NOMO-1 treated with DMSO at 0.1 percent for 48 hours (cell line): ENCODE measurements at regions not wholly inside any gene's neighbourhood (a gene's known extent, or its start where the extent isn't known, plus 50 kb on each side); places are given as distances from the start of the nearest gene placed in this dataset.
"Not testable (repeated sequence)": the region's sequence is repeated elsewhere in the genome, so short reads cannot be mapped to it uniquely, and the experiment has no call there.

Experiments
- DNase-seq: peaks from one replicate; lab custom pipeline; 2025; ENCODE audit not compliant: unreplicated experiment; lab: John Stamatoyannopoulos, UW

- DNase-seq: no peak
These were observed 99.6 kb downstream of the RPLP1 start for GRCh38 chr15:69552057-69552815.

- no peak for DNase-seq
These were observed 101.1 kb downstream of the RPLP1 start for GRCh38 chr15:69553686-69554085.

- no peak for DNase-seq
These were observed 101.8 kb downstream of the RPLP1 start for GRCh38 chr15:69554279-69554961.

- DNase-seq: no peak
These were observed 102.5 kb downstream of the RPLP1 start for GRCh38 chr15:69555080-69555479.

- DNase-seq: no peak
These were observed 103.7 kb downstream of the RPLP1 start for GRCh38 chr15:69556344-69556743.

- DNase-seq: peak; percentile 23
These were observed 104.5 kb downstream of the RPLP1 start for GRCh38 chr15:69557020-69557706.

- DNase-seq: no peak
These were observed 105.2 kb downstream of the RPLP1 start for GRCh38 chr15:69557707-69558409.

- DNase-seq: no peak
These were observed 107.0 kb downstream of the RPLP1 start for GRCh38 chr15:69559440-69560190.

- no peak for DNase-seq
These were observed 108.6 kb downstream of the RPLP1 start for GRCh38 chr15:69561071-69561784.

- DNase-seq: no peak
These were observed 109.5 kb downstream of the RPLP1 start for GRCh38 chr15:69562116-69562515.

- DNase-seq: no peak
These were observed 109.9 kb downstream of the RPLP1 start for GRCh38 chr15:69562564-69562963.

GRCh38 chr15:69565066-69565655, 112.5 kb downstream of the RPLP1 start:
- DNase-seq: no peak

- not testable (repeated sequence) for DNase-seq
These were observed 114.7 kb downstream of the RPLP1 start for GRCh38 chr15:69567238-69567760.

GRCh38 chr15:69568173-69569009, 115.8 kb downstream of the RPLP1 start:
- DNase-seq: no peak

- no peak for DNase-seq
These were observed 117.8 kb downstream of the RPLP1 start for GRCh38 chr15:69570454-69570853.

- DNase-seq: no peak
These were observed 118.4 kb downstream of the RPLP1 start for GRCh38 chr15:69570997-69571396.

GRCh38 chr15:69573278-69573677, 120.7 kb downstream of the RPLP1 start:
- DNase-seq: not testable (repeated sequence)

- DNase-seq: no peak
These were observed 121.3 kb downstream of the RPLP1 start for GRCh38 chr15:69573815-69574475.
